ENCODE measurements at regions not wholly inside any gene's neighbourhood (a gene's known extent, or its start where the extent isn't known, plus 50 kb on each side); places are given as distances from the start of the nearest gene placed in this dataset.

- TF ChIP-seq BCL11B (tag by site-specific recombination; IDR thresholded peaks at IDR 0.05; ENCODE audit: low read depth), result no peak
- no peak for TF ChIP-seq YY1 (tag by site-specific recombination; IDR thresholded peaks at IDR 0.05)
- no peak for TF ChIP-seq ZNF837 (tag by site-specific recombination; IDR thresholded peaks at IDR 0.05)
- no peak for TF ChIP-seq ZNF701 (tag by site-specific recombination; IDR thresholded peaks at IDR 0.05)
These were observed 309.5 kb downstream of the SATB2 start (continued) for GRCh38 chr2:199148076-199148845.

- TF ChIP-seq ZNF704 (tag by site-specific recombination; IDR thresholded peaks at IDR 0.05) (no peak), ZBTB11 (tag by site-specific recombination; conservative IDR thresholded peaks at IDR 0.05; ENCODE audit: low read depth) (no peak), EGR2 (tag by site-specific recombination; IDR thresholded peaks at IDR 0.05; ENCODE audit: low read depth) (no peak), ZNF362 (tag by site-specific recombination; IDR thresholded peaks at IDR 0.05) (no peak), YY1 (tag by site-specific recombination; IDR thresholded peaks at IDR 0.05) (no peak), ZNF621 (tag by site-specific recombination; IDR thresholded peaks at IDR 0.05) (no peak), ZNF221 (tag by site-specific recombination; IDR thresholded peaks at IDR 0.05; ENCODE audit: borderline replicate concordance) (no peak), GLIS2 (tag by site-specific recombination; IDR thresholded peaks at IDR 0.05) (no peak), ZNF404 (tag by site-specific recombination; IDR thresholded peaks at IDR 0.05) (no peak), ZNF707 (tag by site-specific recombination; IDR thresholded peaks at IDR 0.05) (no peak), KLF10 (tag by site-specific recombination; IDR thresholded peaks at IDR 0.05) (no peak), ZNF341 (tag by site-specific recombination; IDR thresholded peaks at IDR 0.05; ENCODE audit: low read depth) (no peak)
- Histone ChIP-seq H3K36me3 (ENCODE audit: control insufficient read depth in 2 of 2, insufficient read depth in 1 of 2, low read length in 2 of 2) (no peaks in the 10 kb centered on the region), H3K4me1 (ENCODE audit: control insufficient read depth, insufficient read depth, low read length) (no peaks in the 10 kb centered on the region), H3K4me3 (ENCODE audit: low read depth, low read length) (no peak overlapping the region), H3K9me3 (ENCODE audit: control insufficient read depth, insufficient read depth, low read depth, low read length) (no peaks in the 10 kb centered on the region), H3K27ac (ENCODE audit: extremely low read depth, low read depth, low read length) (no peak overlapping the region)
- ChIA-PET CTCF (no interaction called here), POLR2A (no interaction called here)
These were observed 310.5 kb downstream of the SATB2 start for GRCh38 chr2:199147216-199147615.

GRCh38 chr2:199144546-199144945 is 313.2 kb downstream of the SATB2 start:
- Histone ChIP-seq H3K4me1 (ENCODE audit: control insufficient read depth, insufficient read depth, low read length) (no peaks in the 10 kb centered on the region), H3K9me3 (ENCODE audit: control insufficient read depth, insufficient read depth, low read depth, low read length) (no peaks in the 10 kb centered on the region), H3K4me3 (ENCODE audit: low read depth, low read length) (no peak overlapping the region), H3K27ac (ENCODE audit: extremely low read depth, low read depth, low read length) (no peak overlapping the region), H3K36me3 (ENCODE audit: control insufficient read depth in 2 of 2, insufficient read depth in 1 of 2, low read length in 2 of 2) (no peaks in the 10 kb centered on the region)
- POLR2A ChIA-PET, result no interaction called here
- CTCF ChIA-PET, result no interaction called here
- TF ChIP-seq ZFP3 (tag by site-specific recombination; IDR thresholded peaks at IDR 0.05; ENCODE audit: low read depth) (no peak), ZNF292 (tag by site-specific recombination; IDR thresholded peaks at IDR 0.05; ENCODE audit: borderline replicate concordance, low read depth) (no peak), ZNF629 (tag by site-specific recombination; IDR thresholded peaks at IDR 0.05) (no peak), ZNF10 (tag by site-specific recombination; IDR thresholded peaks at IDR 0.05) (no peak), ZNF148 (tag by site-specific recombination; IDR thresholded peaks at IDR 0.05; ENCODE audit: borderline replicate concordance) (no peak), ZNF19 (tag by site-specific recombination; IDR thresholded peaks at IDR 0.05; ENCODE audit: low read depth) (no peak), ZNF423 (tag by site-specific recombination; IDR thresholded peaks at IDR 0.05) (no peak), GLI4 (tag by site-specific recombination; IDR thresholded peaks at IDR 0.05) (no peak), ZNF449 (tag by site-specific recombination; IDR thresholded peaks at IDR 0.05) (no peak)
